Upper lobe of right lung (tissue), 1 donor: ENCODE measurements at regions not wholly inside any gene's neighbourhood (a gene's known extent, or its start where the extent isn't known, plus 50 kb on each side); places are given as distances from the start of the nearest gene placed in this dataset.

Experiments used
- ATAC-seq: fragments of 200-7000 bp; cut with Tn5 transposase; one replicate; pipeline ENCODE4 v1.9.1; 2020; ENCODE audit warnings: mild to moderate bottlenecking, moderate library complexity
- DNase-seq: peaks from one replicate; pipeline ENCODE4 v3.0.0-alpha.2; 2020
- H3K27ac ChIP-seq: fragments of 200-600 bp; one replicate; pipeline ENCODE4 v1.8.0; 2022
- H3K27me3 ChIP-seq: fragments of 200-600 bp; one replicate; pipeline ENCODE4 v1.8.0; 2022; ENCODE audit warnings: mild to moderate bottlenecking
- H3K36me3 ChIP-seq: fragments of 200-600 bp; one replicate; pipeline ENCODE4 v1.8.0; 2022
- H3K4me1 ChIP-seq: fragments of 200-600 bp; one replicate; pipeline ENCODE4 v1.8.0; 2022
- H3K4me3 ChIP-seq: fragments of 200-600 bp; one replicate; pipeline ENCODE4 v1.8.0; 2022; ENCODE audit warnings: mild to moderate bottlenecking
- H3K9me3 ChIP-seq: fragments of 200-600 bp; one replicate; pipeline ENCODE4 v1.8.0; 2022
- CTCF ChIP-seq: fragments of 200-600 bp; IDR thresholded peaks from one replicate; pipeline ENCODE4 v1.8.0; 2022; ENCODE audit warnings: antibody characterized with exemption
- intact Hi-C: fragments of 100-400 bp; cut with DNase I; formaldehyde crosslinking; loops from one replicate; pipeline ENCODE4 v1.11.0; 2022
- donor health status: DM: no; HTN: yes; CAD: no; lungs with severe emphysema.

GRCh38 chr10:3471472-3471871 lies 298.9 kb upstream of the PITRM1 start:
- Histone ChIP-seq H3K27me3 (no peaks in the 10 kb centered on the region), H3K36me3 (no peaks in the 10 kb centered on the region), H3K4me1 (peaks cover 62% of the 10 kb centered on the region), H3K9me3 (no peaks in the 10 kb centered on the region), H3K27ac (peak overlapping the region; percentile 77), H3K4me3 (no peak overlapping the region)
- intact Hi-C loops: no loop called here
- DNase-seq (no peak), ATAC-seq (no peak)
- TF ChIP-seq CTCF: no peak

- H3K27me3 ChIP-seq: no peaks in the 10 kb centered on the region
- H3K9me3 ChIP-seq: no peaks in the 10 kb centered on the region
- no peak for TF ChIP-seq CTCF
- intact Hi-C loops: no loop called here
- no peaks in the 10 kb centered on the region for H3K36me3 ChIP-seq
- H3K4me3 ChIP-seq: no peak overlapping the region
- peaks cover 68% of the 10 kb centered on the region for H3K4me1 ChIP-seq
- no peak overlapping the region for H3K27ac ChIP-seq
- no peak for ATAC-seq
- no peak for DNase-seq
Measured at GRCh38 chr10:3470191-3470590, 297.6 kb upstream of the PITRM1 start.

- Histone ChIP-seq H3K27me3 (no peaks in the 10 kb centered on the region), H3K36me3 (no peaks in the 10 kb centered on the region), H3K4me3 (no peak overlapping the region), H3K9me3 (no peaks in the 10 kb centered on the region), H3K4me1 (peaks cover 70% of the 10 kb centered on the region), H3K27ac (peak overlapping the region; percentile 85)
- DNase-seq: no peak
- no peak for TF ChIP-seq CTCF
- no peak for ATAC-seq
- intact Hi-C loops: no loop called here
Measured at GRCh38 chr10:3469639-3470020, 297.0 kb upstream of the PITRM1 start.

- H3K27me3 ChIP-seq: no peaks in the 10 kb centered on the region
Measured at GRCh38 chr10:3468919-3469638, 296.5 kb upstream of the PITRM1 start.

GRCh38 chr10:3467052-3467951 lies 294.7 kb upstream of the PITRM1 start:
- peak; percentile 43 for TF ChIP-seq CTCF
- Histone ChIP-seq H3K27me3 (no peaks in the 10 kb centered on the region), H3K27ac (peak overlapping the region; percentile 85), H3K36me3 (no peaks in the 10 kb centered on the region), H3K9me3 (no peaks in the 10 kb centered on the region), H3K4me1 (peaks cover 58% of the 10 kb centered on the region), H3K4me3 (peak overlapping the region; percentile 21)
- intact Hi-C loops: no loop called here
- DNase-seq (peak; percentile 84), ATAC-seq (peak; percentile 77)

More at GRCh38 chr10:3468919-3469638, 296.5 kb upstream of the PITRM1 start:
- Histone ChIP-seq H3K27ac (peak overlapping the region; percentile 85), H3K9me3 (no peaks in the 10 kb centered on the region), H3K4me1 (peaks cover 70% of the 10 kb centered on the region), H3K4me3 (peak overlapping the region; percentile 11), H3K36me3 (no peaks in the 10 kb centered on the region)
- no peak for TF ChIP-seq CTCF
- intact Hi-C loops: no loop called here
- ATAC-seq (peak; percentile 67), DNase-seq (peak; percentile 80)
